Gastrocnemius medialis (tissue), 4 donors: ENCODE measurements at regions not wholly inside any gene's neighbourhood (a gene's known extent, or its start where the extent isn't known, plus 50 kb on each side); places are given as distances from the start of the nearest gene placed in this dataset.
"Not testable (repeated sequence)": the region's sequence is repeated elsewhere in the genome, so short reads cannot be mapped to it uniquely, and the experiment has no call there.

Experiments
- POLR2A ChIP-seq, 2 donors: fragments of 450-650 bp; IDR thresholded peaks; one replicate each; pipeline ENCODE4 v1.6.1; 2017; ENCODE audit warnings: antibody characterized with exemption in 2 of 2, mild to moderate bottlenecking in 2 of 2, moderate library complexity in 2 of 2
- TF ChIP-seq, protein P1 (sequence below), 5 experiments: fragments of 450-650 bp in 3 of 5; fragments of 200-600 bp in 2 of 5; sonication (generic) in 2 of 5; IDR thresholded peaks in 4 of 5; conservative IDR thresholded peaks in 1 of 5; 1 replicate in 4 of 5; 2 replicates in 1 of 5; pipeline ENCODE4 v1.5.1; 2016 to 2019; ENCODE audit warnings: antibody characterized with exemption in 5 of 5, mild to moderate bottlenecking in 3 of 5, moderate library complexity in 3 of 5

DNA sequence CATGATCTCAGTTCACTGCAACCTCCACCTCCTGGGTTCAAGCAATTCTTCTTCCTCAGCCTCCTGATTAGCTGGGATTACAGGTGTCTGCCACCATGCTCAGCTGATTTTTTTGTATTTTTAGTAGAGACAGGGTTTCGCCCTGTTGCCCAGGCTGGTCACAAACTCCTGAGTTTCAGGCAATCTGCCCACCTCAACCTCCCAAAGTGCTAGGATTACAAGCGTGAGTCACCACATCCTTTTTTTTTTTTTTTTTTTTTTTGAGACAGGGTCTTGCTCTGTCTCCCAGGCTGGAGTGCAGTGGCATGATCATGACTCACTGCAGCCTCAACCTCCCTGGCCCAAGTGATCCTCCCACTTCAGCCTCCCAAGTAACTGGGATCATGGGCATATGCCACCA lies 298.9 kb downstream of the SPRY1 start:
- TF ChIP-seq, protein P1, sequence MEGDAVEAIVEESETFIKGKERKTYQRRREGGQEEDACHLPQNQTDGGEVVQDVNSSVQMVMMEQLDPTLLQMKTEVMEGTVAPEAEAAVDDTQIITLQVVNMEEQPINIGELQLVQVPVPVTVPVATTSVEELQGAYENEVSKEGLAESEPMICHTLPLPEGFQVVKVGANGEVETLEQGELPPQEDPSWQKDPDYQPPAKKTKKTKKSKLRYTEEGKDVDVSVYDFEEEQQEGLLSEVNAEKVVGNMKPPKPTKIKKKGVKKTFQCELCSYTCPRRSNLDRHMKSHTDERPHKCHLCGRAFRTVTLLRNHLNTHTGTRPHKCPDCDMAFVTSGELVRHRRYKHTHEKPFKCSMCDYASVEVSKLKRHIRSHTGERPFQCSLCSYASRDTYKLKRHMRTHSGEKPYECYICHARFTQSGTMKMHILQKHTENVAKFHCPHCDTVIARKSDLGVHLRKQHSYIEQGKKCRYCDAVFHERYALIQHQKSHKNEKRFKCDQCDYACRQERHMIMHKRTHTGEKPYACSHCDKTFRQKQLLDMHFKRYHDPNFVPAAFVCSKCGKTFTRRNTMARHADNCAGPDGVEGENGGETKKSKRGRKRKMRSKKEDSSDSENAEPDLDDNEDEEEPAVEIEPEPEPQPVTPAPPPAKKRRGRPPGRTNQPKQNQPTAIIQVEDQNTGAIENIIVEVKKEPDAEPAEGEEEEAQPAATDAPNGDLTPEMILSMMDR (IDR thresholded peaks at IDR 0.05 in 4 of 5, conservative IDR thresholded peaks at IDR 0.05 in 1 of 5), result not testable (repeated sequence)
- not testable (repeated sequence) for TF ChIP-seq POLR2A (IDR thresholded peaks at IDR 0.05)
